SK-N-SH treated with all-trans-retinoic acid at 6 μM for 48 hours (cell line): ENCODE measurements at regions not wholly inside any gene's neighbourhood (a gene's known extent, or its start where the extent isn't known, plus 50 kb on each side); places are given as distances from the start of the nearest gene placed in this dataset.
"Not testable (repeated sequence)": the region's sequence is repeated elsewhere in the genome, so short reads cannot be mapped to it uniquely, and the experiment has no call there.

Experiments used
- ARNTL ChIP-seq: fragments of 450-650 bp; formaldehyde crosslinking; IDR thresholded peaks from 2 replicates; pipeline ENCODE4 v1.5.0; 2020; ENCODE audit warnings: low read depth, mild to moderate bottlenecking, moderate library complexity, borderline replicate concordance
- CREB5 ChIP-seq: fragments of 250-450 bp; sonication (Bioruptor Pico); IDR thresholded peaks from 2 replicates; pipeline ENCODE4 v1.5.1; 2020; ENCODE audit warnings: low read depth, mild to moderate bottlenecking, moderate library complexity
- ESRRG ChIP-seq: fragments of 250-450 bp; sonication (Bioruptor Pico); IDR thresholded peaks from 2 replicates; pipeline ENCODE4 v1.6.1; 2021; ENCODE audit warnings: mild to moderate bottlenecking
- GLIS3 ChIP-seq: fragments of 250-450 bp; sonication (Bioruptor Pico); IDR thresholded peaks from 2 replicates; pipeline ENCODE4 v1.5.0; 2020; ENCODE audit warnings: mild to moderate bottlenecking, moderate library complexity
- ISL1 ChIP-seq: fragments of 250-450 bp; sonication (Bioruptor Pico); IDR thresholded peaks from 2 replicates; pipeline ENCODE4 v2.1.2; 2022; ENCODE audit warnings: mild to moderate bottlenecking, moderate library complexity
- OSR1 ChIP-seq: fragments of 250-450 bp; sonication (Bioruptor Pico); IDR thresholded peaks from 2 replicates; pipeline ENCODE4 v1.8.0; 2022; ENCODE audit warnings: moderate library complexity, mild to moderate bottlenecking, inconsistent platforms
- PATZ1 ChIP-seq: fragments of 250-450 bp; sonication (Bioruptor Pico); IDR thresholded peaks from 2 replicates; pipeline ENCODE4 v1.8.0; 2020; ENCODE audit warnings: mild to moderate bottlenecking, moderate library complexity, borderline replicate concordance
- PPARA ChIP-seq: fragments of 250-450 bp; sonication (Bioruptor Pico); IDR thresholded peaks from 2 replicates; pipeline ENCODE4 v1.5.0; 2020; ENCODE audit warnings: mild to moderate bottlenecking, borderline replicate concordance
- SNAI2 ChIP-seq: fragments of 250-450 bp; sonication (Bioruptor Pico); IDR thresholded peaks from 2 replicates; pipeline ENCODE4 v1.5.0; 2020; ENCODE audit warnings: mild to moderate bottlenecking, moderate library complexity
- TCF4 ChIP-seq: fragments of 250-450 bp; sonication (Bioruptor Pico); IDR thresholded peaks from 2 replicates; pipeline ENCODE4 v1.8.0; 2021; ENCODE audit warnings: mild to moderate bottlenecking, moderate library complexity, borderline replicate concordance
- TOX ChIP-seq: fragments of 250-450 bp; sonication (Bioruptor Pico); IDR thresholded peaks from 2 replicates; pipeline ENCODE4 v1.8.0; 2021; ENCODE audit warnings: mild to moderate bottlenecking, moderate library complexity, borderline replicate concordance
- ZFP30 ChIP-seq: fragments of 450-650 bp; formaldehyde crosslinking; IDR thresholded peaks from 2 replicates; pipeline ENCODE4 v1.5.0; 2022; ENCODE audit warnings: mild to moderate bottlenecking, moderate library complexity
- ZNF565 ChIP-seq: fragments of 450-650 bp; formaldehyde crosslinking; conservative IDR thresholded peaks from 2 replicates; pipeline ENCODE4 v1.5.0; 2020; ENCODE audit warnings: low read depth, mild to moderate bottlenecking, moderate library complexity
- ZNF70 ChIP-seq: fragments of 450-650 bp; formaldehyde crosslinking; IDR thresholded peaks from 2 replicates; pipeline ENCODE4 v1.5.0; 2020; ENCODE audit warnings: mild to moderate bottlenecking, moderate library complexity

- not testable (repeated sequence) for TF ChIP-seq CREB5 (CRISPR knock-in tag); PATZ1; ZFP30 (CRISPR knock-in tag); ARNTL (CRISPR knock-in tag); TCF4 (CRISPR knock-in tag); ZNF70 (CRISPR knock-in tag); OSR1 (CRISPR knock-in tag); ISL1 (CRISPR knock-in tag); ZNF565 (CRISPR knock-in tag); ESRRG (CRISPR knock-in tag); SNAI2; PPARA; TOX (CRISPR knock-in tag); GLIS3 (CRISPR knock-in tag)
These were observed 155.0 kb downstream of the SOD2 start for GRCh38 chr6:159538031-159538430.
